HG03457 (cell line): ENCODE measurements at regions not wholly inside any gene's neighbourhood (a gene's known extent, or its start where the extent isn't known, plus 50 kb on each side); places are given as distances from the start of the nearest gene placed in this dataset.

Experiments used
- ATAC-seq: cut with Tn5 transposase; IDR thresholded peaks from one replicate; pipeline ENCODE4 v1.9.1; 2021; ENCODE audit warnings: moderate number of reproducible peaks; ENCODE audit not compliant: unreplicated experiment

GRCh38 chr11:92423115-92424034, 198.8 kb downstream of the FAT3 start:
- no peak for ATAC-seq

DNA sequence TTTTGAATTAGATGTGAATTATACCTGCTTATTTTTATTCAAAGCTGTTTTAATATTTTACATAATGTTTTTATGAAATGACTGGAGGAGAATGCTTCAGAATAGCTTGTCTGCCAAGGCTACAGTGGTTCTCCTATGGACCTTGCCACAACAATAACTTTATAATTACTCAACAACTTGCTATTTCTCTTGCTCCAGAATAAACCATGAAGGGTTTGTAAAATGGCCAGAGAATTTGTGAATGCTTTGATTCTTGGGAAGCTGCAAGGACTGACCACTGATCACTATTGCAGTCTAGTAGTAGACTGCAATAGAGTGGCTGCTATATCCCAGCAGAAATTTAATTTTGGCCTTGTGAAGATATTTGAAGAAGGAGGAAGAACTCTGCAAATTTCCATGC, 199.7 kb downstream of the FAT3 start:
- ATAC-seq = no peak

GRCh38 chr11:92425127-92425526, 200.5 kb downstream of the FAT3 start:
- no peak for ATAC-seq

DNA sequence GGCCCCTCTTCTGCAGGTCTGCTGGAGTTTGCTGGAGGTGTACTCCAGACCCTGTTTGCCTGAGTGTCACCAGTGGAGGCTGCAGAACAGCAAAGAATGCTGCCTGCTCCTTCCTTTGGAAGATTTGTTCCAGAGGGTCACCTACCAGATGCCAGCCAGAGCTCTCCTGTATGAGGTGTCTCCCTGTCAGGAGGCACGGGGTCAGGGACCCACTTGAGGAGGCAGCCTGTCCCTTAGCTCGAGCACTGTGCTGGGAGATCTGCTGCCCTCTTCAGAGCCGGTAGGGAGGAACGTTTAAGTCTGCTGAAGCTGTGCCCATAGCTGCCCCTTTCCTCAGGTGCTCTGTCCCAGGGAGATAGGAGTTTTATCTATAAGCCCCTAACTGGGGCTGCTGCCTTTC, 207.9 kb downstream of the FAT3 start:
- ATAC-seq = no peak

DNA sequence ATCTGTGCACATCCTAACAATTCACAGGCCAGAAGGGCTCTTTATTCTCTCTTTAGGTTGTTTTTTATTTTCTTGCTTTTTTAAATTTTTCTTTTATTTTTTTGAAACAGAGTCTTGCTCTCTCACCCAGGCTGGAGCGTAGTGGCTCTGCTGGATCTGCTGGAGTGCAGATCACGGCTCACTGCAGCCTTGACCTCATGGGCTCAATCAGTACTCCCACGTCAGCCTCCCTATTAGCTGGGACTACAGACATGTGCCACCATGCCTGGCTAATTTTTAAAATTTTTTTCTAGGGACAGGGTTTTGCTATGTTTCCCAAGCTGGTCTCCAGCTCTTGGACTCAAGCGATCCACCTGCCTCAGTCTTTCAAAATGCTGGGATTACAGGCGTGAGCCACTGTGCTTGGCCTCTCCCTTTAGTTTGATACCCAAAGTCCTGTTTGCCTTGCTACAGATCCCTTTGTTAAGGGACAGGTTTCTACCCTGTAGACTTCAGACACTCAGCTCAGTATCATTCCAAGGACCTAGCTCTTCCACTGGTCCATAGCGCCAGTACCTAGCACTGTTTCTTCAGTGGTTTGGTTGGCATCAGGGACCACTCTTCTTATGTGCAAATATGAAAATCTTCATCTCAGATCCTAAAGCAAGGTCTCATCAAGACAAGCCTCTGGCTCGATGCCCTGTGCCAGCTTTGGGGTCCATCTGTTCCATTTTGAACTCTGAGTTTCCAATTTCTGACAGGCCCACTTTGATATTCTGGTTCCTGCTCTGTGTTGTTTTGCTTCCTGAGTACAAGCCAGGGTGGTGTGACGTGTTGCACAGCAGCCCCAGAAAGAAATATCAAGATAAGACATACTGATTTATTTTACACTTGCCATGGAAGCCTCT, 211.7 kb downstream of the FAT3 start:
- ATAC-seq = no peak

DNA sequence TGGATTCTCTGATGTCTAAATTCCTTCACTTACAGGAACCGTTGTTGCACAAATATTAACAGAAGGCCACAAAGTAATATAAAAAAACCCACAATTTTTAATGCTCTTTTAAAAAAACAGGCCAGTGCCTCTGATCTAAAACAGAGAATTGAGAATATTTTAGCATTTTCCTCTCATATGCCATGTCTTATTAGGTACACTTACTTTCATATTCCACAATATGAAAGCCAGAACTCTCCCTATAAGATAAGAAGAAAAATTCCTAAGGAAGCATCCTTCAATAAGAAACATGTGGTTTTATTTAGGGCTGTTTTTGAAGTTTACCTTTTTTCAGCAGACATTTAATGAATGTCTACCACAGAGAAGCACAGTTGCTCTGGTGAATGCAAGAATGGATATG, 214.5 kb downstream of the FAT3 start:
- ATAC-seq = no peak

DNA sequence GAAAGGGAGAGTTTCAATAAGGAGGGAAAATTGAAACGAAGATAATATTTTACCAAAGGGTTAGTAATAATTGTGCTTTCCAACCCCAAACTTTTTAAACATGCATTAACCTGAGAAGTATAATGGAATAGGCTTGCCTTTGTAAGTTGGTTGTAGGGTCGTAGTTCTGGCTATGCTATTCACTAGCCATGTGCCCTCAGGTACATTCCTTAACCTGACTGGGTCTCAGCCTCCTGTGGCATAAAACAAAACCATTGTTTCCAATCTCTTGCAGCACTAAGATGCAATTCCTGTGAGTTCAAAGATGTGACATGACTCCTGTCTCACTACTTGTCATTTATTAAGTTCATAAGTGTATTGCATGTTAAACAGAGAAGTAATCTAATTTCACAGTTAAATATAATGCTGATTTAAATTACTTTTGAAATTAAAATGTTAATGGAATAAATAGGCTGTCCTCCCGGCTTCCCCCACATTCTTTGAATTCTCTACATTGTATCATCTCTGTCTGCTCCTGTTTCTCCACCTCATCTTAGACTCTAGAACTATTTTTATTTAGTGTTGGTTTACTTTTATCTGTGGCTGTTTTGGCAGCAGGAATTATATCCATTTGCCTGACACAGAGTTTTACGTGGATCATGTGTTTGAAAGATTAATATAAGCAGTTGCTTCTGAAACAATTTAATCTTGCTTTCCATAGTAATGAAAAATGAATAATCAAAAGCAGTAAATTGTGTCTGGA, 216.3 kb downstream of the FAT3 start:
- ATAC-seq = no peak

DNA sequence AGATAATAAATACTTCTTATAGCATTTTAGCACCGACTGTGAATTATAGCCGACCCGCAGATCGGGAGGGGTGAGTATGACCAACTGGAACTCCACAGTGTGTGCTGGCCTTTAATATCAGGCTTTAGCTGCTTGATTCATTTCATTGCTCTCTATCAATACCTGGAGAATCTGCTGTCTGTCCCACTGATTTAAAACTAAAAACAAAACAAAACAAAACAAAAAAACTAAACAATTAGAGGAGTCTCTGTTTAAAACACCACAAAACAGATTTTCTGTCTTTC, 216.8 kb downstream of the FAT3 start:
- no peak for ATAC-seq

GRCh38 chr11:92443199-92443598, 218.6 kb downstream of the FAT3 start:
- no peak for ATAC-seq

DNA sequence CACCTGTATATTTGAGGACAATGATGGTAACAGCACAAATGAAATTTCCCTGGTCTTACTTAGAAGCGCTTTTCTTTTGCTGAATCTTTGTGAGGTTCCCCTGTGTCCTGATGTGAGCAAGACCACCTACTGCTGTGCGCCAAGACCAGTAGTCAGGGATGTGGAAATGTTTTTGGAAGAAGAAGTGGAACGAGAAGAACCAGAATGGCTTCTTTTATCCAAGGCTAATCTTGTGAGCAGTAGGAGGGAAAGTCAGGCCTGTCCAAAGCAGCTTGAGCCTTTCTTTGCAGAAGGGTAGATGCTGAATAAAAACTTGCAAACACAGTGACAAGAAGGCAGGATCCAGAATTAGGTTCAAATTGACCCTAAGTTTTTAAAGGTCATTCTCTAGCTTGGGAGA, 223.0 kb downstream of the FAT3 start:
- ATAC-seq = no peak

DNA sequence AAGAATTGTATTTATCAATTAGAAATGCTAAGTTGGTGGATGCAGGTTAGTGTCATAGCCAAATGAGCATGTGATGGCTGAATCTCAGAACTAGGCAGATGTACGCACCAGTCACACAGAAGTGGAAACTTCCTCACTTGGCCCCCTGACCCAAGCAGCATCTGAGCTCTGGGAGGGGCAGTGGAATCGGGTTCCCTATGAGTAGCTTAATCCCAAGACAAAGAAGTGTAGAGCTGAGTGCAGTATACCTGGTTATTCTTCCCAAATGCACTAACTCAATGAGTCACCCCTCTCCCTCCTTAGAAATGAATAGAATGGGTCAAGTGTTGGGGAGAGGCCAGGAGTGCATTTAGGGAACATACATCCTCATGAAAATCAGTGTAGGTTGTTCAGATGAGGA, 224.6 kb downstream of the FAT3 start:
- ATAC-seq = no peak

DNA sequence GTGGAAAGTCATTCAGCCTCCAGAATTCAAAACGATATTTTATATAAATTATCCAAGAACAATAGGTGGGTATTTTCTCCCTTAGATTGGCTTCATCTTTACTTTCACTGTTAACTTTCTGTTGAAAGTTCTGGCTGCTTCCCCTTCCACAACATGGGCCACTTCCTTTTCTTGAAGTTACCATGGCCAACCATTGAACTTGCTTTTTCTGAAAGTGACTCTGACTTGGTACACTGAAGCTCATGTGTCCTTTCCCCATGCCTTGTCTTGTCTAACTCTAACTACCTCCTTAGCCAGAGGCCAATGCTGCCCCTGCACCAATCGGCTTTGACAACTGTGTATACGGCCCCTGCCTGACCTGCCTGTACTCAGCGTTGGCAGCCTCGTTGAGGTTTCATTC, 225.2 kb downstream of the FAT3 start:
- no peak for ATAC-seq

DNA sequence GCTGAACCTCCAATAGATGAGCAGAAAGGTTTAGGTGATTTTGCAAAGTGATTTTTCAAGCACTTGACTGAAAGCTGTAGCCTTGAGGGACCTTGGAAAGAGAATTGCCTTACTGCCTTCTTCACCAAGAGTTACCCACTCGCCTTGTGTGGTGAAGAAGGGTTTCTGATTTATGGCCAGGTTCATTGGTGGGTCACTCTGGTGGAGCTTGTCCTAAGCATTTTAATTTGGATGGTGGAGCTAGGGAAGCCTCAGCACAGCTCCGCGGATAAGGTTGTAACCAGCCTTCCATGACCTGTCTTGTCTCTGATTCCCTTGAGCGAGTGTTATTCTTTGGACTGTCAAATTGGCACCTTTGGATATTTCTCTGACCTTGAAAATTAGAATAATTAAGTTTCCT, 226.4 kb downstream of the FAT3 start:
- ATAC-seq = no peak

DNA sequence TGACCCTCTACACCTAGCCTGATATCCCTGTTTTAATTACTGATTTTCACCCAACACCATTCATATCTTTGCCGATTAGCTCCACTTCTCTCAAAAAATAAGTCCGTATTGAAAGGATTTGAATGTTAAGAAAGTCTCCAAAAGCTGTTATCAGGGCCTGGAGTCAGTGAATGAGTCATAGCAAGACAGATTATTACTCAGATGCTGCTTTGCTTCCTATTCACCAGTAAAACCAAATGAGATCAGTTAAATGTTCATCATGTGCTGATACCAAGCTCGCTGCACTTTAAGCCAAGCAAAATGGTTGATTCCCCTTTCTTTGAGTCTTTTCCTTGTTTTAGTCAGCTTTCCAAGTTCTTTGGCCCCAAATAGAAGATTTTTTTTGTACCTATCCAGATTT, 228.4 kb downstream of the FAT3 start:
- ATAC-seq = no peak

GRCh38 chr11:92455210-92455790, 230.7 kb downstream of the FAT3 start:
- no peak for ATAC-seq

DNA sequence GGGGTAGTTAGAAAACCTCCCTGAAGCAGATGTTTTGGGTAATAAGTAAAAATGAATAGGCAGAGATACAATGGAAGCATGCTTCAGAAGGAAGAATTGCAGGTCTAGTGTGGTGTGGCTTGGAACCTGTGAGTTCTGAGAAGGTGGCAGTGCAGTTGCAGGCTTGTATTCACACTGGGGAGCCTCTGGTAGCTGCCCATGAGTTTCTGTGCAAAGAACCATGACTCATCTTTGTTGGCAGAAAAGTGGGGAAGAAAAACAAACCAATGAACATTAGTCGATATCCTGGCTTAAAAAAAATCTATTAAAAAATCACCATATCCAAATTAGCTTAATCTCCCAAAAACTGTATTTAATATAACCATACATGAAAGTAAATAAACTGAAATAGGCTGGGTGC, 232.6 kb downstream of the FAT3 start:
- no peak for ATAC-seq

DNA sequence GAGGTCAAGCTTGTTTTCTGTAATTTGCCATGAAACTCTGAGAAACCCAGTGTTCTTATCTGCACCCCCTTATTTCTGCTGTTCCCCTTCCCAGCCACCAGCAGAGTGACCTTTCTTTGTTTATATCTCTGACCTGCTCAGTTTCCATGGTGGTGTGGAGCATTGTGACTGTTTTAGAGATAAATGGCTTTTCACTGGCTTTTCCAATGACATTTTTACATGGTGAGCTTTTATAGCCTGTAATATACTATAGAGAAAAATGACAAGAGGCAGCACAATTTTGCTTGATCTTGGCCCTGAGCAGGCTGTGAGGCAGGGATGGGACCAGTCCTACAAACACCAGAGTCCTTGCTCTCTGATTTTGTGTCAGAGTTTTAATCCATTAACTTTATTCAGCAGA, 233.9 kb downstream of the FAT3 start:
- no peak for ATAC-seq

- no peak for ATAC-seq
These were observed 235.6 kb downstream of the FAT3 start for GRCh38 chr11:92460213-92460612.

- ATAC-seq = no peak
These were observed 236.8 kb downstream of the FAT3 start for GRCh38 chr11:92461447-92461846.

DNA sequence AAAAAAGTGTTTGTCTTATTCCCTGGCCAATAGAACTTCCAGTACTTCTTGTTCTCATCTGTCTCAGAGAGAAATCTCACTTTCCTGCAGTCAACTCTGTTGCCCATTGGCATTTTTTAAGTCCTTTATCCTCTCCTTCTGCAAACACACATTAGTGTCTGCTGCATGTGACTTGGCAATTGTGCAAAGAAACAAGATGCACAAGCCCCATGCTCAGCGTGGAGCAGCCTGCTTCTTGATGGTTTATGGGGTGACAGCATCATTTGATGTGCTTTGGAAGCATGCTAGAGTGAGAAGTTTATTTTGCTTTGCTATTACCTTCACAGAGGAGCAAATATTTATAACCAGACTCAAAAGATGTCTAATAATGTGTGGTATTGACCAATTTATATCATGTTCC, 238.2 kb downstream of the FAT3 start:
- ATAC-seq = no peak

DNA sequence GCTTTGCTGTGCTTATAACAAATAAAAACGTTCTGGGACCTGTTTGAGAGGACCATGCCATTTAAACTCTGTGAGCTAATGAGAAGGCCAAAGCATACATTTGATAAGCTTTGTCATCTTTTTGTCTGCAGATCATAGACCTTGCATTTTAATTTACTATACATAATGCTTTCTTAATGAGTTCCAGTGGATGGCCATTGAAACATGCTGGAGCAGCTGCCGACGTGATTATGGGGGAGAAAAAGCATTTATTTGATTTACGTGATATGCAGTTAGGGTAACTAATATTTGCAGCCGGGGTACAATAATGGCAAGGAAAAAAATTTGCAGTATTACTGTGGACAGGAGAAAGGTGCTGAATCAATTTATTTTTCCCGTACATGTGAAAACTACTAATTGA, 240.2 kb downstream of the FAT3 start:
- no peak for ATAC-seq
